Neural cell (in vitro differentiated cells): ENCODE measurements at regions not wholly inside any gene's neighbourhood (a gene's known extent, or its start where the extent isn't known, plus 50 kb on each side); places are given as distances from the start of the nearest gene placed in this dataset.

Experiments
- H2AFZ ChIP-seq: fragments of 200-600, 300-800 bp; sonication (generic), shearing (Covaris generic); 2 replicates; pipeline ENCODE4 v1.6.0; 2014; ENCODE audit warnings: low read depth, mild to moderate bottlenecking, antibody characterized with exemption, low read length, moderate library complexity
- H3F3A ChIP-seq: fragments of 200-600 bp; shearing (Covaris generic); 2 replicates; pipeline ENCODE4 v1.6.1; 2016; ENCODE audit warnings: mild to moderate bottlenecking, moderate library complexity, mixed read lengths, antibody characterized with exemption, low read length; ENCODE audit not compliant: insufficient read depth, poor library complexity, severe bottlenecking
- H3K27ac ChIP-seq: fragments of 200-600, 300-800 bp; sonication (generic), shearing (Covaris generic); 2 replicates; pipeline ENCODE4 v1.5.1; 2014; ENCODE audit warnings: mild to moderate bottlenecking, low read length, moderate library complexity
- H3K27me3 ChIP-seq: fragments of 300-800, 200-600 bp; sonication (generic), shearing (Covaris generic); 2 replicates; pipeline ENCODE4 v1.6.0; 2014; ENCODE audit warnings: mild to moderate bottlenecking, low read depth, low read length, moderate library complexity; ENCODE audit not compliant: insufficient read depth
- H3K36me3 ChIP-seq: fragments of 300-800, 200-600 bp; sonication (generic), shearing (Covaris generic); 2 replicates; pipeline ENCODE4 v1.5.1; 2014; ENCODE audit warnings: mild to moderate bottlenecking, antibody characterized with exemption, low read length, moderate library complexity; ENCODE audit not compliant: insufficient read depth
- H3K4me2 ChIP-seq: fragments of 300-800, 200-600 bp; sonication (generic), shearing (Covaris generic); 2 replicates; pipeline ENCODE4 v1.6.0; 2014; ENCODE audit warnings: mild to moderate bottlenecking, low read length
- H3K4me3 ChIP-seq: fragments of 300-800, 200-600 bp; sonication (generic), shearing (Covaris generic); 2 replicates; pipeline ENCODE4 v1.5.1; 2014; ENCODE audit warnings: mild to moderate bottlenecking, low read length, moderate library complexity
- H3K79me2 ChIP-seq: fragments of 200-600 bp; shearing (Covaris generic); replicated peaks from 2 replicates; pipeline ENCODE4 v1.6.0; 2014; ENCODE audit warnings: mild to moderate bottlenecking, low read length, moderate library complexity; ENCODE audit not compliant: insufficient read depth
- H3K9ac ChIP-seq: fragments of 300-800, 200-600 bp; sonication (generic), shearing (Covaris generic); 2 replicates; pipeline ENCODE4 v1.6.1; 2016; ENCODE audit warnings: mild to moderate bottlenecking, low read length, mixed read lengths
- H3K9me2 ChIP-seq: fragments of 200-600 bp; shearing (Covaris generic); 2 replicates; pipeline ENCODE4 v1.6.1; 2016; ENCODE audit warnings: mild to moderate bottlenecking, low read length, mixed read lengths; ENCODE audit not compliant: insufficient read depth
- H3K9me3 ChIP-seq: fragments of 200-600, 300-800 bp; sonication (generic), shearing (Covaris generic); 2 replicates; pipeline ENCODE4 v1.6.1; 2016; ENCODE audit warnings: mild to moderate bottlenecking, mixed run types, low read length, moderate library complexity, mixed read lengths
- H4K20me1 ChIP-seq: fragments of 200-600 bp; shearing (Covaris generic); 2 replicates; pipeline ENCODE4 v1.6.1; 2016; ENCODE audit warnings: mild to moderate bottlenecking, mixed run types; ENCODE audit not compliant: insufficient read depth
- CTCF ChIP-seq: fragments of 450-650 bp; IDR thresholded peaks from 2 replicates; pipeline ENCODE4 v1.5.1; 2014; ENCODE audit warnings: antibody characterized with exemption, mild to moderate bottlenecking, moderate library complexity; ENCODE audit not compliant: poor library complexity, severe bottlenecking
- EP300 ChIP-seq: fragments of 450-650 bp; conservative IDR thresholded peaks from 2 replicates; pipeline ENCODE4 v1.6.1; 2014; ENCODE audit warnings: antibody characterized with exemption, mild to moderate bottlenecking, moderate library complexity; ENCODE audit not compliant: poor library complexity, severe bottlenecking
- EZH2 ChIP-seq: fragments of 200-600, 300-800 bp; shearing (Covaris generic), sonication (generic); IDR thresholded peaks from 2 replicates; pipeline ENCODE4 v1.6.1; 2014; ENCODE audit warnings: antibody characterized with exemption, low read length, borderline replicate concordance, mild to moderate bottlenecking; ENCODE audit not compliant: insufficient read depth, poor library complexity, severe bottlenecking
- MXI1 ChIP-seq: fragments of 450-650 bp; conservative IDR thresholded peaks from 2 replicates; pipeline ENCODE4 v1.6.1; 2014; ENCODE audit warnings: antibody characterized with exemption, mild to moderate bottlenecking; ENCODE audit not compliant: poor library complexity, severe bottlenecking
- POLR2AphosphoS5 ChIP-seq: IDR thresholded peaks from 2 replicates; pipeline ENCODE4 v1.6.1; 2012
- RAD21 ChIP-seq: fragments of 450-650 bp; conservative IDR thresholded peaks from 2 replicates; pipeline ENCODE4 v1.6.1; 2014; ENCODE audit warnings: antibody characterized with exemption, mild to moderate bottlenecking, moderate library complexity
- SMC3 ChIP-seq: fragments of 450-650 bp; conservative IDR thresholded peaks from 2 replicates; pipeline ENCODE4 v1.6.1; 2014; ENCODE audit warnings: antibody characterized with exemption, mild to moderate bottlenecking, moderate library complexity; ENCODE audit not compliant: poor library complexity
- TAF1 ChIP-seq: IDR thresholded peaks from 2 replicates; pipeline ENCODE4 v1.6.1; 2012; ENCODE audit warnings: low read depth
- TF ChIP-seq, protein P1 (sequence below): IDR thresholded peaks from 2 replicates; pipeline ENCODE4 v1.6.1; 2012; ENCODE audit warnings: borderline replicate concordance

- Histone ChIP-seq H3K9ac (no peak overlapping the region), H3F3A (no peaks in the 10 kb centered on the region), H3K27me3 (no peaks in the 10 kb centered on the region), H3K9me2 (no peaks in the 10 kb centered on the region), H3K4me3 (no peak overlapping the region), H2AFZ (no peak overlapping the region), H3K79me2 (no peaks in the 10 kb centered on the region), H3K36me3 (no peaks in the 10 kb centered on the region), H4K20me1 (no peaks in the 10 kb centered on the region), H3K4me2 (no peak overlapping the region), H3K27ac (no peak overlapping the region), H3K9me3 (no peaks in the 10 kb centered on the region)
- no peak for TF ChIP-seq MXI1
- no peak for TF ChIP-seq EP300
- TF ChIP-seq CTCF, result no peak
- no peak for TF ChIP-seq RAD21
- TF ChIP-seq, protein P1, sequence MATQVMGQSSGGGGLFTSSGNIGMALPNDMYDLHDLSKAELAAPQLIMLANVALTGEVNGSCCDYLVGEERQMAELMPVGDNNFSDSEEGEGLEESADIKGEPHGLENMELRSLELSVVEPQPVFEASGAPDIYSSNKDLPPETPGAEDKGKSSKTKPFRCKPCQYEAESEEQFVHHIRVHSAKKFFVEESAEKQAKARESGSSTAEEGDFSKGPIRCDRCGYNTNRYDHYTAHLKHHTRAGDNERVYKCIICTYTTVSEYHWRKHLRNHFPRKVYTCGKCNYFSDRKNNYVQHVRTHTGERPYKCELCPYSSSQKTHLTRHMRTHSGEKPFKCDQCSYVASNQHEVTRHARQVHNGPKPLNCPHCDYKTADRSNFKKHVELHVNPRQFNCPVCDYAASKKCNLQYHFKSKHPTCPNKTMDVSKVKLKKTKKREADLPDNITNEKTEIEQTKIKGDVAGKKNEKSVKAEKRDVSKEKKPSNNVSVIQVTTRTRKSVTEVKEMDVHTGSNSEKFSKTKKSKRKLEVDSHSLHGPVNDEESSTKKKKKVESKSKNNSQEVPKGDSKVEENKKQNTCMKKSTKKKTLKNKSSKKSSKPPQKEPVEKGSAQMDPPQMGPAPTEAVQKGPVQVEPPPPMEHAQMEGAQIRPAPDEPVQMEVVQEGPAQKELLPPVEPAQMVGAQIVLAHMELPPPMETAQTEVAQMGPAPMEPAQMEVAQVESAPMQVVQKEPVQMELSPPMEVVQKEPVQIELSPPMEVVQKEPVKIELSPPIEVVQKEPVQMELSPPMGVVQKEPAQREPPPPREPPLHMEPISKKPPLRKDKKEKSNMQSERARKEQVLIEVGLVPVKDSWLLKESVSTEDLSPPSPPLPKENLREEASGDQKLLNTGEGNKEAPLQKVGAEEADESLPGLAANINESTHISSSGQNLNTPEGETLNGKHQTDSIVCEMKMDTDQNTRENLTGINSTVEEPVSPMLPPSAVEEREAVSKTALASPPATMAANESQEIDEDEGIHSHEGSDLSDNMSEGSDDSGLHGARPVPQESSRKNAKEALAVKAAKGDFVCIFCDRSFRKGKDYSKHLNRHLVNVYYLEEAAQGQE, result no peak
- no peak for TF ChIP-seq SMC3
- no peak for TF ChIP-seq TAF1
- TF ChIP-seq POLR2AphosphoS5, result no peak
- no peak for TF ChIP-seq EZH2
Measured at GRCh38 chr13:50153876-50154275, 138.6 kb downstream of the KCNRG start.

DNA sequence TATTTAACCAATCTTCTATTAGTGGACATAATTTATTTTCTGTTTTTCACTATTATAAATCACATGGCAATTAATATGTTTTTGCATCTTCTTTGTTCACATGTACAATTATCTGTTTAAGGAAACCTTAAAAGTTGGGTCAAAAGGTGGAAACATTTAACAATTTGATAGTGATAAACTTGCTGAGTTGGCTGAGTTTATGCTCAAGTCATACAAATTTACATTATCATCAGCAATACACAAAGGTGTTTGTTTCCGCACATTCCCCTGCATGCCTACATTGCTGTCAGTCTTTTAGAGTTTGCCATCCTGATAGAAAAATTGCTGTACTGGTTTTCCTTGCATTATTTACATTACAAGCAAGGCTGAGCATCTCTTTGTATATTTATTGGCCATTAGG is 139.5 kb downstream of the KCNRG start:
- Histone ChIP-seq H3K9ac (no peak overlapping the region), H3K36me3 (no peaks in the 10 kb centered on the region), H3K4me2 (no peak overlapping the region), H3K4me3 (no peak overlapping the region), H3K27me3 (no peaks in the 10 kb centered on the region), H3F3A (no peaks in the 10 kb centered on the region), H2AFZ (no peak overlapping the region), H4K20me1 (no peaks in the 10 kb centered on the region), H3K9me2 (no peaks in the 10 kb centered on the region), H3K9me3 (no peaks in the 10 kb centered on the region), H3K79me2 (no peaks in the 10 kb centered on the region), H3K27ac (no peak overlapping the region)
- no peak for TF ChIP-seq POLR2AphosphoS5
- TF ChIP-seq MXI1, result no peak
- no peak for TF ChIP-seq SMC3
- TF ChIP-seq TAF1, result no peak
- no peak for TF ChIP-seq RAD21
- TF ChIP-seq, protein P1, result no peak
- TF ChIP-seq EP300, result no peak
- no peak for TF ChIP-seq CTCF
- TF ChIP-seq EZH2, result no peak
